Activated naive CD4-positive, alpha-beta T cell treated with Interleukin-2 at 50 U/mL for 16 hours (primary cell): ENCODE measurements at regions not wholly inside any gene's neighbourhood (a gene's known extent, or its start where the extent isn't known, plus 50 kb on each side); places are given as distances from the start of the nearest gene placed in this dataset.
A peak's percentile ranks its signal among the peaks of the same experiment; 100 is the strongest.
"Not testable (repeated sequence)": the region's sequence is repeated elsewhere in the genome, so short reads cannot be mapped to it uniquely, and the experiment has no call there.

ENCODE experiments used
- DNase-seq: peaks from one replicate; pipeline ENCODE4 v3.0.0-alpha.2; 2020

GRCh38 chr5:1626397-1626796 lies 102.6 kb upstream of the LPCAT1 start:
- not testable (repeated sequence) for DNase-seq

DNA sequence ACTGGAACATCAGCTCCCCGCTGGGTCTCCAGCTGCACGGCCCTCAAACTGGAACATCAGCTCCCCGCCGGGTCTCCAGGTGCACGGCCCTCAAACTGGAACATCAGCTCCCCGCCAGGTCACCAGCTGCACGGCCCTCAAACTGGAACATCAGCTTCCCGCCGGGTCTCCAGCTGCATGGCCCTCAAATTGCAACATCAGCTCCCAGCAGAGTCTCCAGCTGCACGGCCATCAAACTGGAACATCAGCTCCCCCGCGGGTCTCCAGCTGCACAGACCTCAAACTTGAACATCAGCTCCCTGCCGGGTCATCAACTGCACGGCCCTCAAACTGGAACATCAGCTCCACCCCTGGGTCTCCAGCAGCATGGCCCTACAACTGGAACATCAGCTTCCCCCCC lies 95.8 kb upstream of the LPCAT1 start:
- DNase-seq, result not testable (repeated sequence)

- not testable (repeated sequence) for DNase-seq
Measured at GRCh38 chr5:1618296-1618865, 94.6 kb upstream of the LPCAT1 start.

DNA sequence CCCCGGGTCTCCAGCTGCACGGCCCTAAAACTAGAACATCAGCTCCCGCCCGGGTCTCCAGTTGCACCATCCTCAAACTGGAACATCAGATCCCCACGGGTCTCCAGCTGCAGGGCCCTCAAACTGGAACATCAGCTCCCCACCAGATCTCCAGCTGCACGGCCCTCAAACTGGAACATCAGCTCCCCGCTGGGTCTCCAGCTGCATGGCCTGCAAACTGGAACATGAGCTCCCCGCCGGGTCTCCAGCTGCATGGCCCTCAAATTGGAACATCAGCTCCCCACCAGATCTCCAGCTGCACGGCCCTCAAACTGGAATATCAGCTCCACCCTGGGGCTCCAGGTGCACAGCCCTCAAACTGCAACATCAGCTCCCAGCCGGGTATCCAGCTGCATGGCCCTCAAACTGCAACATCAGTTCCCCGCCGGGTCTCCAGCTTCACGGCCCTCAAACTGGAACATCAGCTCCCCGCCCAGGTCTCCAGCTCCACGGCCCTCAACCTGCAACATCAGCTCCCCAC lies 93.5 kb upstream of the LPCAT1 start:
- not testable (repeated sequence) for DNase-seq

GRCh38 chr5:1613515-1613914 lies 89.8 kb upstream of the LPCAT1 start:
- DNase-seq, result not testable (repeated sequence)

- DNase-seq, result not testable (repeated sequence)
Measured at GRCh38 chr5:1610526-1610925, 86.8 kb upstream of the LPCAT1 start.

DNA sequence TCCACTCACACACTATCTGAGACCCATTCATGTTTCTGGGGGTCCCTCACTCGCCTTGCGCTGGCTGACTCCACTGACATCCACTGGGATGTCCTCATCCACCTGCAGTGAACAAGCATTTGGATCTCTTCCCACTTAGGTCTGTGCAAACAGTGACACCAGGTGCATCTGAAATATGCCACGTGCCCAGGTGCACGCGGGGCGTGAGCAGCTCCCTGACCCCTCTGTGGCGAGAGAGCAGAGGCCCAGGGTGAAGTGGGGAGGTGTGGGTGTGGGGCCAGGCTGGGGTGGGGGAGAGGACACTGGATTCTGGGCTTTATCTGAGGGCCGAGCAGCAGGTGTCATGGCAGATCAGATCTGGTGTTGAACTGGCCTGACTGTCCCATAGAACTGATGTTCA lies 85.4 kb upstream of the LPCAT1 start:
- DNase-seq, result not testable (repeated sequence)

GRCh38 chr5:1608336-1608735 lies 84.6 kb upstream of the LPCAT1 start:
- not testable (repeated sequence) for DNase-seq

DNA sequence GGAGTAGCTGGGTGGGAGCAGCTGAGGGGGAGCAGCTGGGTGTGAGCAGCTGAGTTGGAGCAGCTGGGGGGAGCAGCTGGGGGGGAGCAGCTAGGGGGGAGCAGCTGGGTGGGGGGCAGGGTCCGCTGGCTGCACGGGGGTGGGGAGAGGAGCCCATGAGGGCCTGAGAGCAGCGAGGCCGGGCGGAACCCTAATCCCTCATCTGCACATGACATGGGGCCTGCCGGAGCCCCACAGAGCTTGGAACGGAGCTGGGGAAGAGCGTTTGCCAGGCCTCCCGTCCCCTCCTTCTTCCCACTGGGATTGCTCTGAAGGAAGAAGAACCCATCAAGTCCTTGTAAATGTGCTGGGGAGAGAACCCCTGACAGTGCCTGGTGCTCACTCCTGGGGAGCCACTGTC lies 83.2 kb upstream of the LPCAT1 start:
- DNase-seq, result not testable (repeated sequence)

DNA sequence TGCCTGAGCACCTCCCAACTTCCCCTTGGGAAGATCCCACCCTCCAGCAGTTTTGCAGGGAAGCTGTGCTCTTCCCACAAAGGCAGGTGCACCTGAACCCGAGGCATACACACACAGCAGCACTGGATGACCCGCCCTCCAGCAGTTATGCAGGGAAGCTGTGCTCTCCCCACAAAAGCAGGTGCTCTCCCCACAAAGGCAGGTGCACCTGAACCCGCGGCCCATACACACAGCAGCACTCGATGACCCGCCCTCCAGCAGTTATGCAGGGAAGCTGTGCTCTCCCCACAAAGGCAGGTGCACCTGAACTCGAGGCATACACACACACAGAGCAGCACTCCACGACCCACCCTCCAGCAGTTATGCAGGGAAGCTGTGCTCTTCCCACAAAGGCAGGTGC lies 80.2 kb upstream of the LPCAT1 start:
- DNase-seq, result not testable (repeated sequence)

- DNase-seq, result not testable (repeated sequence)
Measured at GRCh38 chr5:1601565-1601964, 77.8 kb upstream of the LPCAT1 start.

DNA sequence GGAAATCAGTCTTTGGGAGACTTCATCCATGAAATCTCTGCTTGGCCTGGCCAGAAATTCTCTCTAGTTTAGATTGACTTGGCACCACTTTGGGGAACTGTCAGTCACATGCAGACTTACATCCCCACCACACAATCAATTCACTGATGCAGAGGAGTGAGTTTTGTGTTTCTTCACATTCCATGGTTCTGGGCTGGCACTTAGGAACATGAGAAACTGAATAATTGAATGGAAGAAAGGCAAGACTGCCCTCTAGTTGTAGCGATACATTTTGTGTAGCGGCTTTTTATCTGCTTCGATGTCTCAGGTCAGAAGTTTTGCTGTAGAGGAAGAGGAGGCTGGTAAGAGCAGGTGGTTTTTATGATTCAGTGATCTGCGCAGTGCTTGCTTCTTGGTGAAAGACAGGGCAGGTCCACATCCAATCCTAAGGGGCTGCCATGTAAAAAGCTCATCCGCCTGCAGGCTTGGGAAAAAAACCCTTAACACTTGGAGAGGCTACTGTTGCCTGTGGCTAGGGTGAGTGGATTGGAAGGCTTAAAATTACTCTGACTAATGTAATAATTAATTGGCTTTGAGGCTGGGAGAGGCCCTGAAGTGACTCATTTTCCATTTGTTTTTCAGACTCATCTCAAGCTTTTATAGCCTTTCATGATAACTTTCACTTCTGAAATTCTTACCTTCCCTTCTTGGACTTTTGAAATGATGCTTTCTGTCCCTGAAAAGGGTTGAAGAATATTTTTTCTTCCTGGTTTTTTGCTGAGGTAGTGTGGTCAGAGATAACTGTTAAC lies 75.4 kb upstream of the LPCAT1 start:
- DNase-seq, result not testable (repeated sequence)

GRCh38 chr5:1597093-1597473 lies 73.3 kb upstream of the LPCAT1 start:
- not testable (repeated sequence) for DNase-seq

- DNase-seq, result not testable (repeated sequence)
Measured at GRCh38 chr5:1596462-1597092, 72.8 kb upstream of the LPCAT1 start.

GRCh38 chr5:1594357-1595106 lies 70.8 kb upstream of the LPCAT1 start:
- DNase-seq, result peak; percentile 60

DNA sequence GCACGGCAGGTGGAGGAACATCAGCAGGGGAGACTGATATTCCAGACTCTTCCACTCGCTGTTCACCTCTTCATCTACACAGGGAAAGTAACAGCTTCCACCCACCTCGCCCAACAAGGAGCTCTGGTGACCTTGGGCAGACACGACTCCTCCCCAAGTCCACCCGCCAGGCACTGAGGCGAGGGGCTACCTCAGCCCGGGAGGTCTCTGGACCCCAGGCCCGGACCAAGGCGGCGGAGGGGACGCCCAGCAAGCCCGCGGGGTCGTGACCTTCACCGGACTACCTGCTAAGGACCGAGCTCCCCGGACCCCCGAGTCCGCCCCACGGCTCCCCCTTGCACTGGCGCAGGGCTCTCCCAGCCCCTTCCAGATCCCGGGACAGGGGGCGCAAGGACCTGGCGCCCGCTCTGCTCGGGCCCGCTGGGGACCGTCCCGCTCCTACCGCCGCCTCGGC lies 70.2 kb upstream of the LPCAT1 start:
- no peak for DNase-seq

GRCh38 chr5:1588071-1588694 lies 64.4 kb upstream of the LPCAT1 start:
- not testable (repeated sequence) for DNase-seq

- DNase-seq, result not testable (repeated sequence)
Measured at GRCh38 chr5:1583081-1583875, 59.5 kb upstream of the LPCAT1 start.

DNA sequence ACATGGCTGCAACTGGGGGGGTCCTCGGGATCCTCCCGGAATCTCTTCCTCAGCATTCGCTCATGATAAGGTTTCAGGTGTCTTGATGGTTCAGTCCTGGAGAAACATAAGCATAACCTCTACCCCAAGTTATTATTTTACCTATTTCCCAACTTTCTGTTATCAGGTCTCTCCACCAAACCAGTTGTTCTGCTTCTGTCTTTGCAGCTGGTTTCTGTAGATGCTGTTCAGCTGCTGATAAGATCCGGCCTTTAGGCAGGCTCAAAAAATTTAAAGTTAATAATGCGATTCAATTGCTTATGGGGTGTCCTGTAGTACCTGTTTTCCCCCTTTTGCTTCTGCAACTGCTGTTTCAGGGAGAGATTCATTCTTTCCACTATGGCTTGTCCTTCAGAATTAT lies 55.6 kb upstream of the LPCAT1 start:
- DNase-seq, result not testable (repeated sequence)

DNA sequence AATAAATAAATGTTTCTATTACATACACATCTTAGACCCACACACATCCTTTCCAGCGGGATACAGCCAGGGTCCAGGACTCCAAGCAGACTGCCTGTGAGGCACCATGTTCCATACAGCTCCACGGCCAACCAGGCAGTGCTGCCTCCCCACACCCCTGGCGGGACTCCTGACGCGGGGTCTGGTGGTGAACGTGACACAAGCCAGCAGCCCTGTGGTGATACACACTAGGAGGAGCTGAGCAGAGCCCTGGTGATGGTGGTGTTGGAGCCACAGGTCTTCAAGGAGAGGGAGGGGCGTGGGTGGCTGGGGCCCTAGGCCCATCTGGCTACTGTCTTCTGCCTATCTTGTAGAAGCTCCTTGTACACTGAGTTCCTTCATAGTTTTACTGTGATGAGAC lies 53.1 kb upstream of the LPCAT1 start:
- DNase-seq, result not testable (repeated sequence)

DNA sequence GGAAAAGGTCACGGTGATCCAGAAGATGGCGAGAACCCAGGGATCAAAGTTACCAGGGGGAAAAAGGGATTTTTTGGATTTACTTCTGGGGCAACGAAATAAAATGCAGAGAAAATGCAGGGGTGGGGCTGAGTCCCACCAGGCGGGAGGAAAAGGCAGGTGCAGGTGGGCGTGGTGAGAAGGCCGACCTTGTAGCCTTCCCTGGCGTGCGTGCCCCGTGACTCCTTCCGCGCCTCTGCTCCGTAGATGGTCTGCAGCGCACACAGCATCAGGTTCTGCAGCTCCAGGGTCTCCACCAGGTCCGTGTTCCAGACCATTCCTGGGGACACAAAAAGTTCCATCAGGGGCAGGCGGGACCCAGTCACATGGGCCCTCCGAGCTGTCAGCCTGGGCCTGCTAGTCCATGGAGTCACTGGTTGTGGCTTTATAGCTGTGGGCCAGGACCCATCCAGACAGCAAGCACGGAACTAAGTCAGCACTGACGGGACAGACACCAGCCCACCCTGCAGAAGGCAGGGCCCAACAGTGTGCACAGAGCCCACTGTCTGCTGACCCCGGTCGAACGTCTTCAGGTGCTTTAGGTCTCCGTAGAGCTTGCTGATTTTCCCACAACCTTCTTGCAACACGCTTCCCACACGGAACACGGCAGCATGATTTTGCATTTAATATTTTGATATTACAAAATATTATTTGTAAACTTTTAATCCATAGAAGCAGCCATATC lies 52.4 kb upstream of the LPCAT1 start:
- not testable (repeated sequence) for DNase-seq
